AG09309 (cell line): ENCODE measurements at regions not wholly inside any gene's neighbourhood (a gene's known extent, or its start where the extent isn't known, plus 50 kb on each side); places are given as distances from the start of the nearest gene placed in this dataset.

Source experiments
- DNase-seq: peaks from one replicate; pipeline ENCODE4 v3.0.0-alpha.2; 2010; ENCODE audit warnings: low read depth
- H3K4me3 ChIP-seq: 2 replicates; pipeline ENCODE4 v1.5.1; 2011; ENCODE audit warnings: mild to moderate bottlenecking, low read depth, low read length, moderate library complexity; ENCODE audit not compliant: control insufficient read depth
- TF ChIP-seq, protein P1 (sequence below): IDR thresholded peaks from 2 replicates; pipeline ENCODE4 v1.5.1; 2011; ENCODE audit warnings: mild to moderate bottlenecking, low read depth, low read length, inconsistent platforms; ENCODE audit not compliant: insufficient read depth, control insufficient read depth; ENCODE audit errors: missing control alignments

DNA sequence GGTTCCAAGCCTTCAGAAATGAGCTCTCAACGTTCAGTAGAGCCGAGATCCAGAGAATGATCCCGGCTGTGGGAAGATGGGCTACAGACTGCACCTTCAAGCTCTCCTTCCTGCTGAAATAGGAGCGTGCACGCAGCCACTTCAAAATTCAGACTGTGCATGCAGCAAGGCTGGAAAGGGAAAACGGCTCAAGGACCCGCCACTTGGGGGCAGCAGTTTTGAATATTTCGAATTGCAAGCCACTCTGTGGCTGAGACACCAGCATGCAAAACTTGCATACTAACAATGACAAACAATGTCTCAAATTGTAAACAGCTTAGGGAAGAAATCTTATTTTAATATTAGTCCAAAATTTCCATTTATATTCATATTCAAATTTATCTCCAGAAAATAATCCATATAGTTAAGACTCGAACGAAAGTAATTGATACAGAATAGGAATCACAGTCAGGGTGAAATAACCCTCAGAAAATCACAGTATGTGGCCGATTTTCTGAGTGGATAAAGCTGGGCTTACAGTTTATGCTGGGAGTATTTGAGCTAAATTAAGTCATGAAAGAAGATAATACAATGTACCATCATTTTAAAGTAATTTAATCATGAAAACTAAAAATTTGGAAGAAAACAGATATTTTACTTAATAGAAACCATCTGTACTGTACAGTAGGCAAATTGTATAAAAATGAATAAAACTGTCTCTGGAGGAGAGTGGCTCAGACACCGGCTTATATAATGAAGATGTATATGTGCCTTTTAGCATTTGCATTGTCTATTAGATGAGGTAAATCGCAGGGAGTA lies 137.9 kb upstream of the MKI67 start:
- TF ChIP-seq, protein P1, sequence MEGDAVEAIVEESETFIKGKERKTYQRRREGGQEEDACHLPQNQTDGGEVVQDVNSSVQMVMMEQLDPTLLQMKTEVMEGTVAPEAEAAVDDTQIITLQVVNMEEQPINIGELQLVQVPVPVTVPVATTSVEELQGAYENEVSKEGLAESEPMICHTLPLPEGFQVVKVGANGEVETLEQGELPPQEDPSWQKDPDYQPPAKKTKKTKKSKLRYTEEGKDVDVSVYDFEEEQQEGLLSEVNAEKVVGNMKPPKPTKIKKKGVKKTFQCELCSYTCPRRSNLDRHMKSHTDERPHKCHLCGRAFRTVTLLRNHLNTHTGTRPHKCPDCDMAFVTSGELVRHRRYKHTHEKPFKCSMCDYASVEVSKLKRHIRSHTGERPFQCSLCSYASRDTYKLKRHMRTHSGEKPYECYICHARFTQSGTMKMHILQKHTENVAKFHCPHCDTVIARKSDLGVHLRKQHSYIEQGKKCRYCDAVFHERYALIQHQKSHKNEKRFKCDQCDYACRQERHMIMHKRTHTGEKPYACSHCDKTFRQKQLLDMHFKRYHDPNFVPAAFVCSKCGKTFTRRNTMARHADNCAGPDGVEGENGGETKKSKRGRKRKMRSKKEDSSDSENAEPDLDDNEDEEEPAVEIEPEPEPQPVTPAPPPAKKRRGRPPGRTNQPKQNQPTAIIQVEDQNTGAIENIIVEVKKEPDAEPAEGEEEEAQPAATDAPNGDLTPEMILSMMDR: peak; percentile 47
- DNase-seq: peak; percentile 1
- H3K4me3 ChIP-seq: no peak overlapping the region

- DNase-seq: no peak
- TF ChIP-seq, protein P1: no peak
- no peak overlapping the region for H3K4me3 ChIP-seq
Observed at GRCh38 chr10:128265596-128265995, 139.4 kb upstream of the MKI67 start.

- no peak overlapping the region for H3K4me3 ChIP-seq
- no peak for DNase-seq
- TF ChIP-seq, protein P1: no peak
Observed at GRCh38 chr10:128267581-128267980, 141.4 kb upstream of the MKI67 start.

DNA sequence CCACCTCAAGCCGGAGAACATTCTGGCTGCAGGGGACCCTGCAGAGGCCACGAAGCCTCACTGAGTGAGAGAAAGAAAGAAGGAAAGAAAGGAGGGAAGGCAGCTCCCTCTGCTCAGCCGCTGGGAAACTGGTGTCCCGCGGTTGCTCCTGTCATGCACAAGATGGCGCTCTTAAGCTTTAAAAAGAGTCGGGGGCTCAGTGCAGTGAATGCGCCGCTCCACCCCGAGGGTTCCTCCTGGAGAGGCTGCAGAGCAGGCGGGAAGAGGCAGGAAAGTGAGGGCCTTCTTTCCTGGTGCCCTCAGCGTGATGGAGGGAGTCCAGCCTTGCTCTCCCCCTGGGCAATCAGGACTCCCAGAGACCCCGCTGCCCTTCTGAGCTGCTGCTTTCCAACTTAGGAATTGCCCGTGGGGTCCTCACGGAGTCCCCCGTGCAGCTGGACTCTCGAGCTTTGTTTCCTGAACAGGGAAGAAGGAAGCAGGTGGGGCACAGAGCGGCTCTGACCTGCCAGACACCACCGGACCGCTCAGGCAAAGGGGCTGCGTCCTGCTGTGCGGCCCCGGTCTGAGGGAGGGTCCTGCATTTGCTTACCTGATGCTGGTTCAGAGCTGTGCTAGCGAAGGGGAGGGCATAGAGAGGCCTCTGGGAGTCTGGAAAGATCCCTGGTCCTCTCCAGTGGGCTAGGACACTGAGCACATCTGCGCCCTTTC lies 141.9 kb upstream of the MKI67 start:
- H3K4me3 ChIP-seq: no peak overlapping the region
- DNase-seq: no peak
- TF ChIP-seq, protein P1: no peak

GRCh38 chr10:128274938-128275337 lies 148.7 kb upstream of the MKI67 start:
- TF ChIP-seq, protein P1: no peak
- H3K4me3 ChIP-seq: no peak overlapping the region
- DNase-seq: peak; percentile 0

DNA sequence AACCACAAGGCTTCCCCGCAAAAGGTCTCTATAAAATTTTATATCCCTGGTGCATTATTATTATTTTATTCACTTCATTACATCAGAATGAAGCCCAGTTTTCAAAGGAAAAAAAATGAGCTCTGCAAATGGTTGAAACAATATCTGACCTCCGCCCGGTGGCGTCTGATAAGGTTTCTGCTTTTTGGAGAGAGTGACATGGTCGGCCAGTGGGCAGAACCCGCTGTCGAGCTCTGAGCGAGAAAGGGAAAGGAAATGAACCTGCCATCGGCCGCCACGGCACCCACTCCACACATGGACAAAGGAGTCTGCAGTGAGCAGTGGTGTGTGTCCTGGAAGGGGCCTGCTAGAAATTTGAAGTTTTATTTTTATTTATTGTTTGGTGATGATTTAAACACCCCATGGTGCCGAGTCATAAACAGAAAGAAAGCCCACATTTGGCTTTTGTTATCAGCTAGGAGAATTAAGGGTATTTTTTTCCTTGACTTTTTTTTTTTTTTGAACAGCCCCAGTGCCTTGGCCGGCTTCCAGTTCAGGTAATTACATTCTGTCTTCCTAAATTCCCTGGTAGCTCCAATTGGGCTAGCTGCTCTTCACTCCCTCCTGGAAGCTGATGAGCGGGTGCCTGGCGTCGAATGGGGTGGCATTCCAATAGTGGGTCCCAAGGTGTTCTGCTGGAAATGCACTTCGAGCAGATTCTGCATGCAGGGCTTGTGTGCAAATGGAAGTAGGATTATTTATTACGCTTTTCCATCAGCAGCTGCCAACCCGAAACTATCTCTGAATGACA lies 149.4 kb upstream of the MKI67 start:
- TF ChIP-seq, protein P1: no peak
- no peak overlapping the region for H3K4me3 ChIP-seq
- DNase-seq: no peak
